ENCODE measurements at regions not wholly inside any gene's neighbourhood (a gene's known extent, or its start where the extent isn't known, plus 50 kb on each side); places are given as distances from the start of the nearest gene placed in this dataset.

DNA sequence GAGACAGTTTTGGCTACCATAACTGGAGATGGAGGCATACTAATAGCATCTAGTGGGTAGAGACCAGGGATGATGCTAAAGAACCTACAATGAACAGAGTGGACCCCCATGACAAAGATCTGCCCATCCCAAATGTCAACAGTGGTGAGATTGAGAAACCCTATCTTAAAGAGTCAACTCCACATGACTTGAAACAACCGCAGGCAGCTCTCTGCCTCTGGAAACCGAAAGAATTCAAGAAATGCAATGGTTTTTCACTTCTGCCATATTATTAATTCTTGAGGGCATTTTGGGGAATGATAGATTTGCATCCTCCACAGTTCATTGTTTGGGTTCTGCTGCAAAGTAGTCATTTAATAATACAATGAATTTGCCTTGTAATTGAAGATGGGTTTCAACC is 463.4 kb downstream of the MAFB start:
- CTCF ChIA-PET = no interaction called here
- POLR2A ChIA-PET = no interaction called here
- no peak overlapping the region for H3K4me3 ChIP-seq (ENCODE audit: low read depth, low read length)
- no peak for DNase-seq (ENCODE audit: low read depth, low spot score)
- TF ChIP-seq, protein P1, sequence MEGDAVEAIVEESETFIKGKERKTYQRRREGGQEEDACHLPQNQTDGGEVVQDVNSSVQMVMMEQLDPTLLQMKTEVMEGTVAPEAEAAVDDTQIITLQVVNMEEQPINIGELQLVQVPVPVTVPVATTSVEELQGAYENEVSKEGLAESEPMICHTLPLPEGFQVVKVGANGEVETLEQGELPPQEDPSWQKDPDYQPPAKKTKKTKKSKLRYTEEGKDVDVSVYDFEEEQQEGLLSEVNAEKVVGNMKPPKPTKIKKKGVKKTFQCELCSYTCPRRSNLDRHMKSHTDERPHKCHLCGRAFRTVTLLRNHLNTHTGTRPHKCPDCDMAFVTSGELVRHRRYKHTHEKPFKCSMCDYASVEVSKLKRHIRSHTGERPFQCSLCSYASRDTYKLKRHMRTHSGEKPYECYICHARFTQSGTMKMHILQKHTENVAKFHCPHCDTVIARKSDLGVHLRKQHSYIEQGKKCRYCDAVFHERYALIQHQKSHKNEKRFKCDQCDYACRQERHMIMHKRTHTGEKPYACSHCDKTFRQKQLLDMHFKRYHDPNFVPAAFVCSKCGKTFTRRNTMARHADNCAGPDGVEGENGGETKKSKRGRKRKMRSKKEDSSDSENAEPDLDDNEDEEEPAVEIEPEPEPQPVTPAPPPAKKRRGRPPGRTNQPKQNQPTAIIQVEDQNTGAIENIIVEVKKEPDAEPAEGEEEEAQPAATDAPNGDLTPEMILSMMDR (IDR thresholded peaks at IDR 0.05; ENCODE audit: insufficient read depth, low read length, missing control alignments) = no peak

DNA sequence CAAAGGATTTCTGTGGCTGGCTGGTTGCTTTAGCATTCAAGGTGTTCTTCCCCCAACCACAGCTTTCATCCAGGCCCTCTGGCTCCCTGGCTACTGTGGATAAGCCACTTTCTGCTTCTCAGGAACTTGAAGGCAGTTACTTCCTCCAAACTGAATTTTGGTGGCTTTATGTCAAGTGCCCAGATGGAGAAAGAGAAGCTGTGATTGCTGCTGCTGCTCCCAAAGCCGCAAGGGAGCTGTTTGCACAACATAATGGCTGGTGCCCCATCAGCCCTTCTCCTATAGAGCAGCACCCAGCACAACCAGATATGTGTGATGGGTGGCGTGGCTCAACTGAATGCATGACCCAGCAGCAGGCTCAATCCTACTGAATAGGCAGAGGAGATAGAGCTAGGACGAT is 465.2 kb downstream of the MAFB start:
- CTCF ChIA-PET = no interaction called here

DNA sequence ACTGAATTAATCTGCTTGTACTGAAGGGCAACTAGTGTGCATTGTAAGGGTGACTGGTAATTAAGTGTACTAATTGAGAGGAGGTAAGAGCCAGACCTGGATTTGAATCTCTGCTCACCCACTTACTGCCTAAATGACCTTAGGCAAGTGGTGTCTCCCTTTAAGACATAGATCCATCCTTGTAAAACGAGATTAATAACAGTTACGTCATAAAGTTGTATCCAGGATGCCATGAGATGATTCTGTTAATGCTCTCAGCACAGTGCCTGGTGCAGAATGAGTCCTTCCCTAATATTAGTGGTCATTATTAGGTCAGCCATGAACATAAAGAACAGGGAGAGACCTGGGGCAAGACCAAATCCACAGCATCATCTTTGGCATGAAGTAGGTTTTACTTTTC is 470.1 kb downstream of the MAFB start:
- no peak for DNase-seq (ENCODE audit: low read depth, low spot score)
- H3K4me3 ChIP-seq (ENCODE audit: low read depth, low read length) = no peak overlapping the region
- ChIA-PET CTCF (no interaction called here), POLR2A (no interaction called here)
- TF ChIP-seq, protein P1 (IDR thresholded peaks at IDR 0.05; ENCODE audit: insufficient read depth, low read length, missing control alignments) = no peak

More for the DNA sequence above, 465.2 kb downstream of the MAFB start:
- TF ChIP-seq, protein P1 (IDR thresholded peaks at IDR 0.05; ENCODE audit: insufficient read depth, low read length, missing control alignments) = no peak
- DNase-seq (ENCODE audit: low read depth, low spot score) = no peak
- no peak overlapping the region for H3K4me3 ChIP-seq (ENCODE audit: low read depth, low read length)
- POLR2A ChIA-PET = no interaction called here

DNA sequence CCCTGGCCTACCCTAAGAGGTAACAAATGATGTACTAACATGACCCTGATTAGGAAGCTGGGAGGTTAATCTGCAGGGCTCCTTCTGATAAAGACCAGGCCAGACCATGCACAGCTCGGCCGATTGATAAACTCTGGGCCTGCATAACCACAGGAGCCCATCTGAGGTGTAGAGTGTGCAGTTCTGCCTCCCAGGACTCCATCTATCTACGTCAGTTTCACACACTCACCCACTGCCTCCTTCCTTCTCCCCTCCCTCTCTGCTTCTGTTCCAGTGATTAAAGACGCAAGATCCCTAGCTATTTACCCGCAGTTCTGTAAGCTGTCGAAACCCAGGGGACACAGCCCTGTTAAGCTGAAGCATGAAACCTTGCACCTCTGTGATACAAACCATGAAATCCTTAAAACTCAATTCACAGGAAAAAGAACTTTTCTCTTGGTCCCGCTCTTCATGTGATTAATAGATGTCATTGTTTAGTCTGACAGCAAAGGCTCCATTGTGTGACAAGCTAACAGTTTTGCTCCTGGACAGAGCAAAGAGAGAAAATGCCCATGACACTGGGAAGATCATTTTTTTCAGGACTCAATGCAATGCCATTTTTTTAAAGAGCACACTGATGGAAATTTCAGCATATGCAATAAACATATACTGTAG is 470.6 kb downstream of the MAFB start:
- TF ChIP-seq, protein P1 (IDR thresholded peaks at IDR 0.05; ENCODE audit: insufficient read depth, low read length, missing control alignments) = no peak
- DNase-seq (ENCODE audit: low read depth, low spot score) = no peak
- POLR2A ChIA-PET = no interaction called here
- no peak overlapping the region for H3K4me3 ChIP-seq (ENCODE audit: low read depth, low read length)
- CTCF ChIA-PET = no interaction called here

DNA sequence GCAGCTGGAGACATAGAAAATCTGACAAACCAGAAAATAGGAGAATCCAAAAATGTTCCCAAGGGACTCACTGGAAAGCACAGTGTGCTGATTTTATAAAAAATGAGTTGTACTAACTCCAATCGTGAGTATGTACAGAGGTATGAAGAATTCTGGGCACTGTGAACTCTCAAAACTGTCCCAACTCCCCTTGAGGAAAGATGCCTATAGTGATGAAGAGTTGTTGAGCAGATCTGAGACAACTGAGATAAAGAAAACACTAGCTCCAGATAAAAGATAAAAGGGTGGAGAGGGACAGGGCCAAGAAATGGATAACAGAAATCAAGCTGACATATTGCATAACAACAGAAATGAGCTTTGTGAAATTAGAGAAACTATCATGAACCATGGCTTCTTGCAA is 481.4 kb downstream of the MAFB start:
- ChIA-PET POLR2A (interaction anchor here (0.6 kb wide), 1 partner anchor 358 kb away, joined by 3 read pairs; no protein-coding TSS in a partner anchor), CTCF (no interaction called here)
- TF ChIP-seq, protein P1 (IDR thresholded peaks at IDR 0.05; ENCODE audit: insufficient read depth, low read length, missing control alignments) = no peak
- H3K4me3 ChIP-seq (ENCODE audit: low read depth, low read length) = no peak overlapping the region
- DNase-seq (ENCODE audit: low read depth, low spot score) = no peak

DNA sequence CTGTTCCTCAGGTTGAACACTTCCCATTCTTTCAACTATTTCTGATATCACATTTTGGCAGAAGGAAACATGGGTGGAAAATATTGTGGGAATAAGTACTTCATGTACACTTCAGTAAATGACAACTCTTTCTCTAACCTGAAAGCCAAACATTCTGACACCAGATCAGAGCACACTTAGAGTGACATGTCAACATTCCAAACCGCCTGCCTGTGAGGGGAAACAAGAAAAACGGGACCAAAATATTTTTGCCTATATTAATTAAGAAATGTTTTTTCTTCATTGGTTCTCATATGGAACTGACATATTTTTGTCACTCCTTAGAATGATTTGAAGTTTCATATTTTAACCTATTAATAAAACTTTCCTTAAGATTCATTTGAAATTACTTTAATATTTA is 483.1 kb downstream of the MAFB start:
- no peak overlapping the region for H3K4me3 ChIP-seq (ENCODE audit: low read depth, low read length)
- ChIA-PET POLR2A (no interaction called here), CTCF (no interaction called here)
- DNase-seq (ENCODE audit: low read depth, low spot score) = no peak
- TF ChIP-seq, protein P1 (IDR thresholded peaks at IDR 0.05; ENCODE audit: insufficient read depth, low read length, missing control alignments) = no peak

Data from AG04449 (cell line).